ENCODE measurements at regions not wholly inside any gene's neighbourhood (a gene's known extent, or its start where the extent isn't known, plus 50 kb on each side); places are given as distances from the start of the nearest gene placed in this dataset.

- TF ChIP-seq, protein P1, sequence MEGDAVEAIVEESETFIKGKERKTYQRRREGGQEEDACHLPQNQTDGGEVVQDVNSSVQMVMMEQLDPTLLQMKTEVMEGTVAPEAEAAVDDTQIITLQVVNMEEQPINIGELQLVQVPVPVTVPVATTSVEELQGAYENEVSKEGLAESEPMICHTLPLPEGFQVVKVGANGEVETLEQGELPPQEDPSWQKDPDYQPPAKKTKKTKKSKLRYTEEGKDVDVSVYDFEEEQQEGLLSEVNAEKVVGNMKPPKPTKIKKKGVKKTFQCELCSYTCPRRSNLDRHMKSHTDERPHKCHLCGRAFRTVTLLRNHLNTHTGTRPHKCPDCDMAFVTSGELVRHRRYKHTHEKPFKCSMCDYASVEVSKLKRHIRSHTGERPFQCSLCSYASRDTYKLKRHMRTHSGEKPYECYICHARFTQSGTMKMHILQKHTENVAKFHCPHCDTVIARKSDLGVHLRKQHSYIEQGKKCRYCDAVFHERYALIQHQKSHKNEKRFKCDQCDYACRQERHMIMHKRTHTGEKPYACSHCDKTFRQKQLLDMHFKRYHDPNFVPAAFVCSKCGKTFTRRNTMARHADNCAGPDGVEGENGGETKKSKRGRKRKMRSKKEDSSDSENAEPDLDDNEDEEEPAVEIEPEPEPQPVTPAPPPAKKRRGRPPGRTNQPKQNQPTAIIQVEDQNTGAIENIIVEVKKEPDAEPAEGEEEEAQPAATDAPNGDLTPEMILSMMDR (IDR thresholded peaks at IDR 0.05; ENCODE audit: low read depth, low read length), result no peak
- TF ChIP-seq EZH2phosphoT487 (IDR thresholded peaks at IDR 0.05; ENCODE audit: low read depth), result no peak
Measured at GRCh38 chr6:133046576-133046975, 194.6 kb upstream of the EYA4 start.
